HG02884 (cell line): ENCODE measurements at regions not wholly inside any gene's neighbourhood (a gene's known extent, or its start where the extent isn't known, plus 50 kb on each side); places are given as distances from the start of the nearest gene placed in this dataset.

Experiments
- ATAC-seq: cut with Tn5 transposase; IDR thresholded peaks from one replicate; pipeline ENCODE4 v1.9.1; 2021; ENCODE audit warnings: mild to moderate bottlenecking, moderate library complexity; ENCODE audit not compliant: unreplicated experiment

GRCh38 chr16:49048557-49048956 lies 233.1 kb downstream of the CBLN1 start:
- ATAC-seq, result no peak

GRCh38 chr16:49036126-49036525 lies 245.5 kb downstream of the CBLN1 start:
- no peak for ATAC-seq

- ATAC-seq, result no peak
Observed at GRCh38 chr16:49027420-49027819, 254.2 kb downstream of the CBLN1 start.

- ATAC-seq, result no peak
Observed at GRCh38 chr16:49026566-49027181, 255.0 kb downstream of the CBLN1 start.

GRCh38 chr16:49024896-49025295 lies 256.7 kb downstream of the CBLN1 start:
- ATAC-seq, result no peak

- no peak for ATAC-seq
Observed at GRCh38 chr16:49024016-49024415, 257.6 kb downstream of the CBLN1 start.

- ATAC-seq, result no peak
Observed at GRCh38 chr16:49023050-49023449, 258.6 kb downstream of the CBLN1 start.

- ATAC-seq, result no peak
Observed at GRCh38 chr16:49022351-49022963, 259.2 kb downstream of the CBLN1 start.

- ATAC-seq, result no peak
Observed at GRCh38 chr16:49021136-49021535, 260.5 kb downstream of the CBLN1 start.

GRCh38 chr16:49020436-49020835 lies 261.2 kb downstream of the CBLN1 start:
- no peak for ATAC-seq

- ATAC-seq, result no peak
Observed at GRCh38 chr16:49019831-49020230, 261.8 kb downstream of the CBLN1 start.

- no peak for ATAC-seq
Observed at GRCh38 chr16:49019081-49019633, 262.5 kb downstream of the CBLN1 start.

GRCh38 chr16:49018259-49018931 lies 263.2 kb downstream of the CBLN1 start:
- no peak for ATAC-seq

- ATAC-seq, result no peak
Observed at GRCh38 chr16:49017501-49017900, 264.1 kb downstream of the CBLN1 start.

GRCh38 chr16:49016461-49016860 lies 265.2 kb downstream of the CBLN1 start:
- ATAC-seq, result no peak

- no peak for ATAC-seq
Observed at GRCh38 chr16:49015225-49015592, 266.4 kb downstream of the CBLN1 start.

GRCh38 chr16:49014277-49015224 lies 267.1 kb downstream of the CBLN1 start:
- no peak for ATAC-seq

GRCh38 chr16:49013727-49014080 lies 267.9 kb downstream of the CBLN1 start:
- no peak for ATAC-seq

GRCh38 chr16:49012961-49013726 lies 268.5 kb downstream of the CBLN1 start:
- ATAC-seq, result no peak

- ATAC-seq, result no peak
Observed at GRCh38 chr16:49011901-49012300, 269.7 kb downstream of the CBLN1 start.
